ENCODE measurements at regions not wholly inside any gene's neighbourhood (a gene's known extent, or its start where the extent isn't known, plus 50 kb on each side); places are given as distances from the start of the nearest gene placed in this dataset.

GRCh38 chr1:234842726-234843641 is 233.0 kb upstream of the IRF2BP2 start (continued):
- TF ChIP-seq, protein P1, sequence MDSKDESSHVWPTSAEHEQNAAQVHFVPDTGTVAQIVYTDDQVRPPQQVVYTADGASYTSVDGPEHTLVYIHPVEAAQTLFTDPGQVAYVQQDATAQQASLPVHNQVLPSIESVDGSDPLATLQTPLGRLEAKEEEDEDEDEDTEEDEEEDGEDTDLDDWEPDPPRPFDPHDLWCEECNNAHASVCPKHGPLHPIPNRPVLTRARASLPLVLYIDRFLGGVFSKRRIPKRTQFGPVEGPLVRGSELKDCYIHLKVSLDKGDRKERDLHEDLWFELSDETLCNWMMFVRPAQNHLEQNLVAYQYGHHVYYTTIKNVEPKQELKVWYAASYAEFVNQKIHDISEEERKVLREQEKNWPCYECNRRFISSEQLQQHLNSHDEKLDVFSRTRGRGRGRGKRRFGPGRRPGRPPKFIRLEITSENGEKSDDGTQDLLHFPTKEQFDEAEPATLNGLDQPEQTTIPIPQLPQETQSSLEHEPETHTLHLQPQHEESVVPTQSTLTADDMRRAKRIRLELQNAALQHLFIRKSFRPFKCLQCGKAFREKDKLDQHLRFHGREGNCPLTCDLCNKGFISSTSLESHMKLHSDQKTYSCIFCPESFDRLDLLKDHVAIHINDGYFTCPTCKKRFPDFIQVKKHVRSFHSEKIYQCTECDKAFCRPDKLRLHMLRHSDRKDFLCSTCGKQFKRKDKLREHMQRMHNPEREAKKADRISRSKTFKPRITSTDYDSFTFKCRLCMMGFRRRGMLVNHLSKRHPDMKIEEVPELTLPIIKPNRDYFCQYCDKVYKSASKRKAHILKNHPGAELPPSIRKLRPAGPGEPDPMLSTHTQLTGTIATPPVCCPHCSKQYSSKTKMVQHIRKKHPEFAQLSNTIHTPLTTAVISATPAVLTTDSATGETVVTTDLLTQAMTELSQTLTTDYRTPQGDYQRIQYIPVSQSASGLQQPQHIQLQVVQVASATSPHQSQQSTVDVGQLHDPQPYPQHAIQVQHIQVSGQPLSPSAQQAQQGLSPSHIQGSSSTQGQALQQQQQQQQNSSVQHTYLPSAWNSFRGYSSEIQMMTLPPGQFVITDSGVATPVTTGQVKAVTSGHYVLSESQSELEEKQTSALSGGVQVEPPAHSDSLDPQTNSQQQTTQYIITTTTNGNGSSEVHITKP (IDR thresholded peaks at IDR 0.05; ENCODE audit: partially characterized antibody) = peak; percentile 73
- TF ChIP-seq, protein P2, sequence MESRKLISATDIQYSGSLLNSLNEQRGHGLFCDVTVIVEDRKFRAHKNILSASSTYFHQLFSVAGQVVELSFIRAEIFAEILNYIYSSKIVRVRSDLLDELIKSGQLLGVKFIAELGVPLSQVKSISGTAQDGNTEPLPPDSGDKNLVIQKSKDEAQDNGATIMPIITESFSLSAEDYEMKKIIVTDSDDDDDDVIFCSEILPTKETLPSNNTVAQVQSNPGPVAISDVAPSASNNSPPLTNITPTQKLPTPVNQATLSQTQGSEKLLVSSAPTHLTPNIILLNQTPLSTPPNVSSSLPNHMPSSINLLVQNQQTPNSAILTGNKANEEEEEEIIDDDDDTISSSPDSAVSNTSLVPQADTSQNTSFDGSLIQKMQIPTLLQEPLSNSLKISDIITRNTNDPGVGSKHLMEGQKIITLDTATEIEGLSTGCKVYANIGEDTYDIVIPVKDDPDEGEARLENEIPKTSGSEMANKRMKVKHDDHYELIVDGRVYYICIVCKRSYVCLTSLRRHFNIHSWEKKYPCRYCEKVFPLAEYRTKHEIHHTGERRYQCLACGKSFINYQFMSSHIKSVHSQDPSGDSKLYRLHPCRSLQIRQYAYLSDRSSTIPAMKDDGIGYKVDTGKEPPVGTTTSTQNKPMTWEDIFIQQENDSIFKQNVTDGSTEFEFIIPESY (CRISPR knock-in tag; IDR thresholded peaks at IDR 0.05) = peak; percentile 64
- TF ChIP-seq POLR3A (IDR thresholded peaks at IDR 0.05; ENCODE audit: borderline replicate concordance, extremely low read depth, insufficient read depth, insufficient read length) (no peak), SFPQ (IDR thresholded peaks at IDR 0.05; ENCODE audit: low read depth, low read length) (no peak), MEIS2 (IDR thresholded peaks at IDR 0.05; ENCODE audit: partially characterized antibody) (peak; percentile 36), ZNF766 (CRISPR knock-in tag; conservative IDR thresholded peaks at IDR 0.05) (no peak), NCOR1 (IDR thresholded peaks at IDR 0.05) (peak; percentile 45), NFIC (IDR thresholded peaks at IDR 0.05) (peak; percentile 11; the same call in 1 of the 2 replicates), CREM (IDR thresholded peaks at IDR 0.05; ENCODE audit: low read depth) (peak; percentile 68; the same call in 1 of the 2 replicates), SRF (CRISPR knock-in tag; IDR thresholded peaks at IDR 0.05) (peak in 1 of 2 experiments; percentile 80; a peak in 1 of 4 replicates), HOXB6 (CRISPR knock-in tag; IDR thresholded peaks at IDR 0.05; ENCODE audit: borderline replicate concordance) (no peak)
- TF ChIP-seq, protein P3, sequence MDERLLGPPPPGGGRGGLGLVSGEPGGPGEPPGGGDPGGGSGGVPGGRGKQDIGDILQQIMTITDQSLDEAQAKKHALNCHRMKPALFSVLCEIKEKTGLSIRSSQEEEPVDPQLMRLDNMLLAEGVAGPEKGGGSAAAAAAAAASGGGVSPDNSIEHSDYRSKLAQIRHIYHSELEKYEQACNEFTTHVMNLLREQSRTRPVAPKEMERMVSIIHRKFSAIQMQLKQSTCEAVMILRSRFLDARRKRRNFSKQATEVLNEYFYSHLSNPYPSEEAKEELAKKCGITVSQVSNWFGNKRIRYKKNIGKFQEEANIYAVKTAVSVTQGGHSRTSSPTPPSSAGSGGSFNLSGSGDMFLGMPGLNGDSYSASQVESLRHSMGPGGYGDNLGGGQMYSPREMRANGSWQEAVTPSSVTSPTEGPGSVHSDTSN (CRISPR knock-in tag; IDR thresholded peaks at IDR 0.05; ENCODE audit: low read depth) = no peak
- TF ChIP-seq, protein P3 (tag; conservative IDR thresholded peaks at IDR 0.05; ENCODE audit: low read depth) = peak; percentile 49; the same call in 1 of the 2 replicates
- TF ChIP-seq, protein P4, sequence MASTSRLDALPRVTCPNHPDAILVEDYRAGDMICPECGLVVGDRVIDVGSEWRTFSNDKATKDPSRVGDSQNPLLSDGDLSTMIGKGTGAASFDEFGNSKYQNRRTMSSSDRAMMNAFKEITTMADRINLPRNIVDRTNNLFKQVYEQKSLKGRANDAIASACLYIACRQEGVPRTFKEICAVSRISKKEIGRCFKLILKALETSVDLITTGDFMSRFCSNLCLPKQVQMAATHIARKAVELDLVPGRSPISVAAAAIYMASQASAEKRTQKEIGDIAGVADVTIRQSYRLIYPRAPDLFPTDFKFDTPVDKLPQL (IDR thresholded peaks at IDR 0.05; ENCODE audit: extremely low read depth, insufficient read length) = no peak

All from K562 (cell line).